Neuronal stem cell (in vitro differentiated cells): ENCODE measurements at regions not wholly inside any gene's neighbourhood (a gene's known extent, or its start where the extent isn't known, plus 50 kb on each side); places are given as distances from the start of the nearest gene placed in this dataset.

Experiments used
- DNase-seq: peaks from one replicate; pipeline ENCODE4 v3.0.0-alpha.2; 2013; ENCODE audit warnings: low spot score
- H2AFZ ChIP-seq: one replicate; pipeline ENCODE4 v1.6.1; 2013; ENCODE audit warnings: mild to moderate bottlenecking, low read length, inconsistent platforms
- H2AK5ac ChIP-seq: 2 replicates; pipeline ENCODE4 v1.6.1; 2013; ENCODE audit warnings: low read depth, mild to moderate bottlenecking, inconsistent platforms, low read length, moderate library complexity, mixed read lengths
- H2BK120ac ChIP-seq: 2 replicates; pipeline ENCODE4 v1.6.1; 2013; ENCODE audit warnings: low read depth, mild to moderate bottlenecking, inconsistent platforms, low read length, moderate library complexity, mixed read lengths
- H2BK12ac ChIP-seq: one replicate; pipeline ENCODE4 v1.6.1; 2013; ENCODE audit warnings: low read length, inconsistent platforms
- H2BK15ac ChIP-seq: 2 replicates; pipeline ENCODE4 v1.6.1; 2013; ENCODE audit warnings: mild to moderate bottlenecking, low read length, inconsistent platforms, mixed read lengths
- H2BK5ac ChIP-seq: one replicate; pipeline ENCODE4 v1.6.1; 2013; ENCODE audit warnings: inconsistent platforms, mild to moderate bottlenecking, low read length, moderate library complexity
- H3K14ac ChIP-seq: one replicate; pipeline ENCODE4 v1.6.1; 2013; ENCODE audit warnings: low read length, inconsistent platforms
- H3K18ac ChIP-seq: 2 replicates; pipeline ENCODE4 v1.6.1; 2013; ENCODE audit warnings: low read length, inconsistent platforms
- H3K23ac ChIP-seq: 2 replicates; pipeline ENCODE4 v1.6.1; 2013; ENCODE audit warnings: low read depth, mild to moderate bottlenecking, mixed read lengths, low read length, inconsistent platforms; ENCODE audit not compliant: poor library complexity
- H3K27ac ChIP-seq: replicated peaks from 3 replicates; pipeline ENCODE4 v1.5.1; 2013; ENCODE audit warnings: low read length, inconsistent platforms
- H3K27me3 ChIP-seq, 3 experiments: 2 replicates each; pipeline ENCODE4 v1.6.1; 2013; ENCODE audit warnings: low read length in 3 of 3, mild to moderate bottlenecking in 2 of 3, inconsistent platforms in 1 of 3, low read depth in 1 of 3, mixed read lengths in 1 of 3, moderate library complexity in 1 of 3; ENCODE audit not compliant: control insufficient read depth in 3 of 3, insufficient read depth in 3 of 3
- H3K36me3 ChIP-seq, 2 donors: replicated peaks in 1 of 2; 2 replicates each; pipeline ENCODE4 v1.6.1; 2013; ENCODE audit warnings: low read length in 2 of 2; ENCODE audit not compliant: control insufficient read depth in 2 of 2, insufficient read depth in 2 of 2
- H3K4ac ChIP-seq: 2 replicates; pipeline ENCODE4 v1.6.1; 2013; ENCODE audit warnings: inconsistent platforms, mild to moderate bottlenecking, low read length, moderate library complexity
- H3K4me1 ChIP-seq, 2 donors: 1 replicate in 1 of 2; 2 replicates in 1 of 2; pipeline ENCODE4 v1.6.1; 2013; ENCODE audit warnings: low read length in 2 of 2, low read depth in 1 of 2; ENCODE audit not compliant: control insufficient read depth in 2 of 2, insufficient read depth in 1 of 2
- H3K4me2 ChIP-seq: one replicate; pipeline ENCODE4 v1.6.1; 2013; ENCODE audit warnings: mild to moderate bottlenecking, low read length, inconsistent platforms; ENCODE audit not compliant: insufficient read depth, poor library complexity, severe bottlenecking
- H3K4me3 ChIP-seq, 2 donors: 2 replicates each; pipeline ENCODE4 v1.5.1; 2013; ENCODE audit warnings: low read length in 2 of 2, mild to moderate bottlenecking in 2 of 2, inconsistent platforms in 1 of 2, moderate library complexity in 1 of 2
- H3K79me1 ChIP-seq: one replicate; pipeline ENCODE4 v1.6.1; 2013; ENCODE audit warnings: low read depth, mild to moderate bottlenecking, inconsistent platforms, low read length, moderate library complexity
- H3K9ac ChIP-seq: one replicate; pipeline ENCODE4 v1.6.1; 2013; ENCODE audit warnings: mild to moderate bottlenecking, low read depth, low read length, inconsistent platforms; ENCODE audit not compliant: poor library complexity
- H3K9me3 ChIP-seq, 2 donors: replicated peaks in 1 of 2; 2 replicates each; pipeline versions ENCODE3 to v1.6.1; 2013; ENCODE audit warnings: low read length in 2 of 2, mild to moderate bottlenecking in 2 of 2, inconsistent platforms in 1 of 2, low read depth in 1 of 2, mixed read lengths in 1 of 2, moderate library complexity in 1 of 2; ENCODE audit not compliant: control insufficient read depth in 2 of 2, insufficient read depth in 1 of 2
- H4K8ac ChIP-seq: one replicate; pipeline ENCODE4 v1.6.1; 2013; ENCODE audit warnings: low read depth, mild to moderate bottlenecking, inconsistent platforms, low read length, moderate library complexity
- H4K91ac ChIP-seq: one replicate; pipeline ENCODE4 v1.6.1; 2013; ENCODE audit warnings: low read length, low read depth, mild to moderate bottlenecking, inconsistent platforms; ENCODE audit not compliant: poor library complexity
- WGBS, 2 donors: extraction: QIAGEN DNeasy Blood & Tissue Kit; methylation state at CpG; one replicate each; pipeline ENCODE4 v1.1.7; 2013; ENCODE audit warnings: missing lambda C conversion rate in 2 of 2, mixed read lengths in 1 of 2; ENCODE audit not compliant: insufficient read length in 2 of 2, insufficient replicate concordance in 1 of 2; ENCODE audit errors: extremely low coverage in 2 of 2; 5-methylcytosine and 5-hydroxymethylcytosine counted together

DNA sequence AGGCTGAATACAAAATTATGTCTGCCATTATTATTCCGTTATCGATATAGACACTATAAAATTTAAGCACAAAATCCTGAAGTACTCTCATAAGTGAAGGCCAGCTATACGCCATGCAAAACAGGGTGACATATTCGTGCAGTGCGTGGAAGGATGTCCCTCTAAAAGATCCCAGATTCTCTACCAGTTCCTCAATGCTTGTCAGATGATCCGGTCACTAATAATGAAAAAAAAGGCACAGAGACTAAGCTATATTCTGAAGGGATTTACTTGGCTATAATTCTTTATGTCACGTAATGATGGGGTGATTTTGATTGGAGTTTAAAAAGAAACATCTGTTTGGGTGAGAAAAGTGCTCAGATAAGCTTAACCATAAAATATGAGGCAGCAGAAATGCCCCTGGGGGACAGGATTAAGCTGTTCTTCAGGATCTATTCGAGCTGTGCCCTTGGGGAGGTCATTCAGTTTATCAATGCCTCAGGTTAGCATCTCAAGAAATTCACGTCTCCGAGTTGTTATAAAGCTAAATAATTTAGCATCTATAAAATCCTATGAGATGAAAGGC, 229.7 kb upstream of the PITRM1 start:
- no peak overlapping the region for H3K14ac ChIP-seq
- H2BK12ac ChIP-seq: no peak overlapping the region
- no peak overlapping the region for H2BK120ac ChIP-seq
- no peak overlapping the region for H4K91ac ChIP-seq
- H3K18ac ChIP-seq: no peak overlapping the region
- H3K4me2 ChIP-seq: no peak overlapping the region
- H3K36me3 ChIP-seq: no peaks in the 10 kb centered on the region
- H3K4ac ChIP-seq: no peak overlapping the region
- H2BK15ac ChIP-seq: no peak overlapping the region
- H2BK5ac ChIP-seq: no peak overlapping the region
- H4K8ac ChIP-seq: no peak overlapping the region
- H3K9me3 ChIP-seq: peaks cover 0 to 7% of the 10 kb centered on the region in 2 donors
- no CpG with 5 or more reads among the region's 10 CpGs for WGBS, 2 donors
- no peak overlapping the region for H2AK5ac ChIP-seq
- H2AFZ ChIP-seq: no peak overlapping the region
- peaks cover 3 to 9% of the 10 kb centered on the region in 2 donors for H3K4me1 ChIP-seq
- H3K9ac ChIP-seq: no peak overlapping the region
- no peaks in the 10 kb centered on the region for H3K27me3 ChIP-seq
- no peak for DNase-seq
- H3K79me1 ChIP-seq: no peaks in the 10 kb centered on the region
- H3K27ac ChIP-seq: no peak overlapping the region
- no peak overlapping the region for H3K23ac ChIP-seq
- no peak overlapping the region for H3K4me3 ChIP-seq

DNA sequence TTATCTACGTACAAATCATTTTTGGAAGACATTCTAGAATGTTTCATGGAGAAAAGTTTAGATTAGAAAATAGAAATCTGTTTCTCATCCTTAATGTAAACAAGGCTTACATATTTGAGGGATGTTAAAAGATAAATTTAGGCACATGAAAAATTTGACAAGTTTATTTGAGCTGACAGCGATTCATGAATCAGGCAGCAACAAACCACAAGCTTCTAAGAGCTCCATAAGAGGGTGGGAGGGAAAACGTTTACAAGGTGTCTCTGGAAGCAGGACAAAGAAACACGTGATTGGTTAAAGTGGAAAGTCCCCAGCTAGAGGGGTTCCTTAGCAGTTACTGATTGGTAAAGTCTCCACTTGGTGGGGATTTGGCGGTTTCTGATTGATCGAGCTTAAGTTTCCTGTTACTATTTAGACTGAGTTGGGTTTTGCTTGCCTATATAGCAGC, 228.9 kb upstream of the PITRM1 start:
- no peak overlapping the region for H3K23ac ChIP-seq
- H2AFZ ChIP-seq: no peak overlapping the region
- no peak overlapping the region for H2BK120ac ChIP-seq
- H3K4me1 ChIP-seq: peaks cover 7 to 9% of the 10 kb centered on the region in 2 donors
- H2AK5ac ChIP-seq: no peak overlapping the region
- no peaks in the 10 kb centered on the region for H3K79me1 ChIP-seq
- H2BK15ac ChIP-seq: no peak overlapping the region
- H3K14ac ChIP-seq: no peak overlapping the region
- WGBS, 2 donors: no CpG with 5 or more reads among the region's 6 CpGs
- no peak overlapping the region for H3K9ac ChIP-seq
- no peak for DNase-seq
- no peak overlapping the region for H4K8ac ChIP-seq
- H4K91ac ChIP-seq: no peak overlapping the region
- H3K9me3 ChIP-seq: peaks cover 0 to 8% of the 10 kb centered on the region in 2 donors
- H2BK12ac ChIP-seq: no peak overlapping the region
- H3K4ac ChIP-seq: no peak overlapping the region
- no peak overlapping the region for H3K27ac ChIP-seq
- no peaks in the 10 kb centered on the region for H3K36me3 ChIP-seq
- H3K4me3 ChIP-seq: no peak overlapping the region
- no peak overlapping the region for H2BK5ac ChIP-seq
- H3K27me3 ChIP-seq: no peaks in the 10 kb centered on the region
- no peak overlapping the region for H3K4me2 ChIP-seq
- H3K18ac ChIP-seq: no peak overlapping the region

DNA sequence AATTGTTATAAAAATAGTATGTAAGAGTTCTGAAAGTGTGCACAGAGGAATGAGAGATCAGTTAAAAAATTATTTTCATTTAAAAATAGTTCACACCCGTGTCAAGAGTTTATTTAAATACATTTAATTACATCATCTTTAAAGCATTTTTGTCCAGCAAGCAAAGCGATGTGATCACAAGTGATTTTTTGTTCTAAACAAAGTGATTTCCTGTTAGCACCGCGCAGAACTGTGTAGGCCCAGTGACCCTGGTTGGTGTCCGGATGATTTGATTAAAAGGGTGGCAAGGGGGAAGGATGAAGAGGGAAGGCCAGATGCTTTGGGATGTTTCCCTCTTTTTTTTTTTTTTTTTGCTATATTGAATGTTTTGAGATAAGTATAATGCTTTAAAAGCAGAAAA, 227.8 kb upstream of the PITRM1 start:
- Histone ChIP-seq H4K91ac (no peak overlapping the region), H3K4me2 (no peak overlapping the region), H3K18ac (no peak overlapping the region), H3K36me3 (no peaks in the 10 kb centered on the region), H3K14ac (no peak overlapping the region), H3K4me3 (no peak overlapping the region), H3K79me1 (no peaks in the 10 kb centered on the region), H2BK15ac (no peak overlapping the region), H3K23ac (no peak overlapping the region), H3K4me1 (peaks cover 9 to 11% of the 10 kb centered on the region in 2 donors), H3K9me3 (peaks cover 0 to 8% of the 10 kb centered on the region in 2 donors), H3K9ac (no peak overlapping the region), H4K8ac (no peak overlapping the region), H2BK5ac (no peak overlapping the region), H2BK120ac (no peak overlapping the region), H2AK5ac (no peak overlapping the region), H3K27ac (no peak overlapping the region), H3K27me3 (no peaks in the 10 kb centered on the region), H2AFZ (peak overlapping the region; percentile 65), H3K4ac (no peak overlapping the region), H2BK12ac (no peak overlapping the region)
- no CpG with 5 or more reads among the region's 5 CpGs for WGBS, 2 donors
- DNase-seq: no peak

DNA sequence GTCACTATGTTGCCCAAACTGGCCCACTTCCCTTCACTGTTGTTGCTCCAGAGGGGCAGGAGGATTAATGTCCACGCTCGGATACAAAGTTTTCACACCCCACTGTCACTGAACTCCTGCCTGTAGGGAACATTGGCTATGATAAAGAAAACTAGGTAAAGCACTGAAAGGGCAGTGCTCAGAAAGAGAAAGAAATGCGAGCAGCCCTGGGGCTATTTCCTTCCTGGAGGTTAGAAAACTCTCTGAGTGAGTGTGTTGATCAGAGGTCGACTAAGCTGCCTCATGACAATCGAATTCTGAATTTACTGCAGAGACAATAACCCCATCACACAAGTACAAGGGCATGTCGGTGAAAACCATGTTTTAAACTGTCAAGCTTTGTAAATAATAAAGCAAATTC, 227.2 kb upstream of the PITRM1 start:
- Histone ChIP-seq H2BK120ac (no peak overlapping the region), H4K91ac (no peak overlapping the region), H3K36me3 (no peaks in the 10 kb centered on the region), H3K9ac (no peak overlapping the region), H3K14ac (no peak overlapping the region), H2BK5ac (no peak overlapping the region), H3K27ac (no peak overlapping the region), H3K4ac (no peak overlapping the region), H2AK5ac (no peak overlapping the region), H3K4me1 (peaks cover 9 to 11% of the 10 kb centered on the region in 2 donors), H3K27me3 (no peaks in the 10 kb centered on the region), H2AFZ (peak overlapping the region; percentile 65), H4K8ac (peak overlapping the region; percentile 52), H3K79me1 (no peaks in the 10 kb centered on the region), H3K4me2 (no peak overlapping the region), H3K18ac (peak overlapping the region; percentile 50), H3K9me3 (peaks cover 0 to 8% of the 10 kb centered on the region in 2 donors), H2BK15ac (no peak overlapping the region), H3K23ac (no peak overlapping the region), H2BK12ac (no peak overlapping the region), H3K4me3 (no peak overlapping the region)
- DNase-seq: no peak
- WGBS, 2 donors: no CpG with 5 or more reads among the region's 6 CpGs
